ENCODE measurements at regions not wholly inside any gene's neighbourhood (a gene's known extent, or its start where the extent isn't known, plus 50 kb on each side); places are given as distances from the start of the nearest gene placed in this dataset.

- TF ChIP-seq CTCF (IDR thresholded peaks at IDR 0.05; ENCODE audit: borderline replicate concordance, extremely low read depth, insufficient read depth), result no peak
- FAIRE-seq (no peak), DNase-seq (peak in 1 of 5 donors; percentile 26)
- intact Hi-C loops (cut with DNase I), result no loop called here
- Histone ChIP-seq H3K4me1 (ENCODE audit: control insufficient read depth in 2 of 3, insufficient read depth in 2 of 3, low read depth in 1 of 3, low read length in 3 of 3) (no peaks in the 10 kb centered on the region), H3K9me3 (ENCODE audit: control insufficient read depth in 2 of 3, insufficient read depth in 1 of 3, low read length in 3 of 3) (no peaks in the 10 kb centered on the region), H3K9ac (ENCODE audit: low read length in 3 of 3) (no peak overlapping the region), H3K27ac (ENCODE audit: low read depth in 2 of 2, low read length in 2 of 2) (no peak overlapping the region), H3K36me3 (ENCODE audit: control insufficient read depth in 2 of 3, insufficient read depth in 3 of 3, low read length in 3 of 3) (no peaks in the 10 kb centered on the region), H3K4me3 (ENCODE audit: low read length in 3 of 3) (no peak overlapping the region), H3K27me3 (ENCODE audit: control insufficient read depth, insufficient read depth, low read length) (no peaks in the 10 kb centered on the region)
Observed at GRCh38 chr15:77747175-77748077, 114.7 kb upstream of the LINGO1 start.

- H3K27ac ChIP-seq (ENCODE audit: low read depth in 2 of 2, low read length in 2 of 2), result no peak overlapping the region
- no peak for FAIRE-seq
- intact Hi-C loops (cut with DNase I), result no loop called here
Observed at GRCh38 chr15:77746254-77747174, 113.8 kb upstream of the LINGO1 start.

GRCh38 chr15:77744398-77744797 lies 111.7 kb upstream of the LINGO1 start:
- DNase-seq, result no peak
- no peak for TF ChIP-seq CTCF (IDR thresholded peaks at IDR 0.05; ENCODE audit: borderline replicate concordance, extremely low read depth, insufficient read depth)
- Histone ChIP-seq H3K36me3 (ENCODE audit: control insufficient read depth in 2 of 3, insufficient read depth in 3 of 3, low read length in 3 of 3) (no peaks in the 10 kb centered on the region), H3K9ac (ENCODE audit: low read length in 3 of 3) (no peak overlapping the region), H3K4me3 (ENCODE audit: low read length in 3 of 3) (no peak overlapping the region), H3K27ac (ENCODE audit: low read depth in 2 of 2, low read length in 2 of 2) (no peak overlapping the region), H3K9me3 (ENCODE audit: control insufficient read depth in 2 of 3, insufficient read depth in 1 of 3, low read length in 3 of 3) (no peaks in the 10 kb centered on the region), H3K27me3 (ENCODE audit: control insufficient read depth, insufficient read depth, low read length) (no peaks in the 10 kb centered on the region), H3K4me1 (ENCODE audit: control insufficient read depth in 2 of 3, insufficient read depth in 2 of 3, low read depth in 1 of 3, low read length in 3 of 3) (no peaks in the 10 kb centered on the region)
- intact Hi-C loops (cut with DNase I), result no loop called here
- FAIRE-seq, result no peak

More at GRCh38 chr15:77746254-77747174, 113.8 kb upstream of the LINGO1 start:
- no peak for TF ChIP-seq CTCF (IDR thresholded peaks at IDR 0.05; ENCODE audit: borderline replicate concordance, extremely low read depth, insufficient read depth)
- DNase-seq, result no peak
- no peaks in the 10 kb centered on the region for H3K4me1 ChIP-seq (ENCODE audit: control insufficient read depth in 2 of 3, insufficient read depth in 2 of 3, low read depth in 1 of 3, low read length in 3 of 3)
- no peaks in the 10 kb centered on the region for H3K36me3 ChIP-seq (ENCODE audit: control insufficient read depth in 2 of 3, insufficient read depth in 3 of 3, low read length in 3 of 3)
- H3K9me3 ChIP-seq (ENCODE audit: control insufficient read depth in 2 of 3, insufficient read depth in 1 of 3, low read length in 3 of 3), result no peaks in the 10 kb centered on the region
- H3K27me3 ChIP-seq (ENCODE audit: control insufficient read depth, insufficient read depth, low read length), result no peaks in the 10 kb centered on the region
- H3K4me3 ChIP-seq (ENCODE audit: low read length in 3 of 3), result no peak overlapping the region
- H3K9ac ChIP-seq (ENCODE audit: low read length in 3 of 3), result no peak overlapping the region

Data from kidney (tissue), 13 donors.